HG03039 (cell line): ENCODE measurements at regions not wholly inside any gene's neighbourhood (a gene's known extent, or its start where the extent isn't known, plus 50 kb on each side); places are given as distances from the start of the nearest gene placed in this dataset.

Source experiments
- ATAC-seq: cut with Tn5 transposase; IDR thresholded peaks from one replicate; pipeline ENCODE4 v1.9.1; 2021; ENCODE audit warnings: mild to moderate bottlenecking, moderate library complexity; ENCODE audit not compliant: unreplicated experiment

GRCh38 chr7:142606081-142606480 lies 143.2 kb upstream of the PRSS1 start:
- no peak for ATAC-seq

- no peak for ATAC-seq
Measured at GRCh38 chr7:142604671-142605070, 144.6 kb upstream of the PRSS1 start.

- ATAC-seq, result no peak
Measured at GRCh38 chr7:142603870-142604448, 145.3 kb upstream of the PRSS1 start.

GRCh38 chr7:142602756-142603155 lies 146.5 kb upstream of the PRSS1 start:
- ATAC-seq, result no peak

- ATAC-seq, result no peak
Measured at GRCh38 chr7:142602183-142602582, 147.1 kb upstream of the PRSS1 start.

- no peak for ATAC-seq
Measured at GRCh38 chr7:142598297-142598696, 151.0 kb upstream of the PRSS1 start.

- no peak for ATAC-seq
Measured at GRCh38 chr7:142597547-142597946, 151.7 kb upstream of the PRSS1 start.

- no peak for ATAC-seq
Measured at GRCh38 chr7:142595816-142596516, 153.3 kb upstream of the PRSS1 start.

GRCh38 chr7:142594078-142594477 lies 155.2 kb upstream of the PRSS1 start:
- no peak for ATAC-seq

- ATAC-seq, result no peak
Measured at GRCh38 chr7:142593106-142593505, 156.2 kb upstream of the PRSS1 start.

- ATAC-seq, result no peak
Measured at GRCh38 chr7:142592664-142593063, 156.6 kb upstream of the PRSS1 start.

GRCh38 chr7:142592231-142592630 lies 157.0 kb upstream of the PRSS1 start:
- no peak for ATAC-seq

- ATAC-seq, result no peak
Measured at GRCh38 chr7:142590830-142591457, 158.3 kb upstream of the PRSS1 start.

GRCh38 chr7:142590077-142590476 lies 159.2 kb upstream of the PRSS1 start:
- no peak for ATAC-seq

- peak; percentile 76 for ATAC-seq
Measured at GRCh38 chr7:142587578-142588191, 161.6 kb upstream of the PRSS1 start.

GRCh38 chr7:142586611-142587010 lies 162.7 kb upstream of the PRSS1 start:
- ATAC-seq, result no peak

- no peak for ATAC-seq
Measured at GRCh38 chr7:142585425-142585824, 163.8 kb upstream of the PRSS1 start.

- ATAC-seq, result no peak
Measured at GRCh38 chr7:142584765-142585164, 164.5 kb upstream of the PRSS1 start.

GRCh38 chr7:142583446-142583845 lies 165.8 kb upstream of the PRSS1 start:
- peak; percentile 78 for ATAC-seq

- no peak for ATAC-seq
Measured at GRCh38 chr7:142582351-142582750, 166.9 kb upstream of the PRSS1 start.

GRCh38 chr7:142581341-142581740 lies 167.9 kb upstream of the PRSS1 start:
- ATAC-seq, result peak; percentile 63

- no peak for ATAC-seq
Measured at GRCh38 chr7:142579946-142580345, 169.3 kb upstream of the PRSS1 start.
